ENCODE measurements at regions not wholly inside any gene's neighbourhood (a gene's known extent, or its start where the extent isn't known, plus 50 kb on each side); places are given as distances from the start of the nearest gene placed in this dataset.
"Not testable (repeated sequence)": the region's sequence is repeated elsewhere in the genome, so short reads cannot be mapped to it uniquely, and the experiment has no call there.

DNA sequence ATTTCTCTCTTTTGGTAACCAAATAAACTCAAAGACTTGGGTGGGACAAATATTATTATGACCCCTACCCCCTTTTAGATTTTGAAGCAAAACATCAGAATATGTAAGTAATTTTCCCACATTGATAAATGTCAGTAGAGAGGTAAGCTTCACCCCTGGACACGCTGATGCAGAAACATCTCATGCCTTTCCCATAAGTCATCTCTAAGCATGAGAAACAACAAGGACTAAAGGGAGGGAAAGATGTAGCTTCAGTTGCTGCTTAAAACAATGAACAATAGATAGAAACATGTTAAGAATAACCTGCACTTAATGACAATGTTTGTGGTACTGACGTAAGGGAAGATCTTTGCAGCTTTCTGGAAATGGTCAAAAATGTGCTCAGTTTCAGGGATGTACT, 56.3 kb upstream of the SLC8A3 start:
- WGBS, 3 donors: 43 to 55% (median 47%) methylated on average over 2 of the region's 2 CpGs
- TF ChIP-seq POLR2A (IDR thresholded peaks at IDR 0.05) (no peak), EP300 (IDR thresholded peaks at IDR 0.05) (no peak)

DNA sequence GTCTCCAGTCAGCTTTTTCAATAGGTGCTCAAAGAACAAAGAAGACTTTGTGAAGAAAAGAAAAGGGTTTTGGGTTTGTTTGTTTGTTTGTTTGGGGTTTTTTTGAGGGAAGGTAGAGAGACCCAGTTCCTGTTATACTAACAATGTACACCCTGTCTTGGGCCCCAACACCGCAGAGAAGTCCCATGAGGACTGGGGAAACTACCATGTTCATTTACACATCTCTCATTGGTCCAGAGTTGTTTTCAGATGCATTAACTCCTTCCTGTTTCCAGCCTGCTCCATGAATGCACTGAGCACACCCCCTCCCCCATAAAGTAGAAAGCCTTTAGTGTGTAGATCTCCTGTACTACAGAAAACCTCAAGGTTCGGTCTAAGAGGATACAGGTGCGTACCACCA, 51.1 kb upstream of the SLC8A3 start:
- WGBS, 3 donors: 48 to 53% (median 50%) methylated on average over 3 of the region's 3 CpGs
- H3K36me3 ChIP-seq: no peaks in the 10 kb centered on the region
- TF ChIP-seq POLR2A (IDR thresholded peaks at IDR 0.05) (no peak), EP300 (IDR thresholded peaks at IDR 0.05) (no peak)
- TF ChIP-seq, protein P1, sequence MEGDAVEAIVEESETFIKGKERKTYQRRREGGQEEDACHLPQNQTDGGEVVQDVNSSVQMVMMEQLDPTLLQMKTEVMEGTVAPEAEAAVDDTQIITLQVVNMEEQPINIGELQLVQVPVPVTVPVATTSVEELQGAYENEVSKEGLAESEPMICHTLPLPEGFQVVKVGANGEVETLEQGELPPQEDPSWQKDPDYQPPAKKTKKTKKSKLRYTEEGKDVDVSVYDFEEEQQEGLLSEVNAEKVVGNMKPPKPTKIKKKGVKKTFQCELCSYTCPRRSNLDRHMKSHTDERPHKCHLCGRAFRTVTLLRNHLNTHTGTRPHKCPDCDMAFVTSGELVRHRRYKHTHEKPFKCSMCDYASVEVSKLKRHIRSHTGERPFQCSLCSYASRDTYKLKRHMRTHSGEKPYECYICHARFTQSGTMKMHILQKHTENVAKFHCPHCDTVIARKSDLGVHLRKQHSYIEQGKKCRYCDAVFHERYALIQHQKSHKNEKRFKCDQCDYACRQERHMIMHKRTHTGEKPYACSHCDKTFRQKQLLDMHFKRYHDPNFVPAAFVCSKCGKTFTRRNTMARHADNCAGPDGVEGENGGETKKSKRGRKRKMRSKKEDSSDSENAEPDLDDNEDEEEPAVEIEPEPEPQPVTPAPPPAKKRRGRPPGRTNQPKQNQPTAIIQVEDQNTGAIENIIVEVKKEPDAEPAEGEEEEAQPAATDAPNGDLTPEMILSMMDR (IDR thresholded peaks at IDR 0.05): no peak

More for the DNA sequence above, 56.3 kb upstream of the SLC8A3 start:
- no peaks in the 10 kb centered on the region for H3K9me3 ChIP-seq
- no peak overlapping the region for H3K27ac ChIP-seq
- H3K27me3 ChIP-seq: peaks cover 2% of the 10 kb centered on the region
- intact Hi-C loops (cut with DNase I): no loop called here
- H3K4me1 ChIP-seq (ENCODE audit: insufficient read depth): no peaks in the 10 kb centered on the region
- no peak for DNase-seq
- no peak overlapping the region for H3K4me3 ChIP-seq
- H3K36me3 ChIP-seq: no peaks in the 10 kb centered on the region

DNA sequence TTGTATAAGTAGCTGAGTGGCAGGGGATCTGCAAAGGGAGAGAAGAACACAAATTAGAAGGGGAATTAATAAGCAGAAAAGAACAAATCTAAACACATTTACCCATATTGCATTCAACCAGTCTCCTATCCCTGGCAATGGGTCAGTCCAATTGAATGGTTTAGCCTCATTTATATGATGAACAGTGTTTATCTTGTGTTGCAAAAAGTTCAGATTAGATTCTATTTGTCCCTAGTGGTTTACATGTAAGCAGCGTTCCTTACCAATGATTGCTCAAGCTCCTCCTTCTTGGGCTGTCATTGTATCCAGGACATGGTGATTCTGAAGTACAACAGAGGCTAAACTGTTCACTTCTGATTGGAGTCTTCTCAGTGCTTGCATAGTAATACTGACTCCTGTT, 49.9 kb upstream of the SLC8A3 start:
- H3K36me3 ChIP-seq; intact Hi-C loops (cut with DNase I): not testable (repeated sequence)
- 49 to 69% (median 50%) methylated on average over 1 of the region's 1 CpG for WGBS, 3 donors

More for the DNA sequence above, 51.1 kb upstream of the SLC8A3 start:
- H3K27ac ChIP-seq: no peak overlapping the region
- H3K9me3 ChIP-seq: no peaks in the 10 kb centered on the region
- intact Hi-C loops (cut with DNase I): no loop called here
- H3K4me3 ChIP-seq: no peak overlapping the region
- no peaks in the 10 kb centered on the region for H3K27me3 ChIP-seq
- no peak for DNase-seq
- H3K4me1 ChIP-seq (ENCODE audit: insufficient read depth): no peaks in the 10 kb centered on the region

More for the DNA sequence above, 49.9 kb upstream of the SLC8A3 start:
- not testable (repeated sequence) for H3K9me3 ChIP-seq; H3K27ac ChIP-seq; H3K4me1 ChIP-seq (ENCODE audit: insufficient read depth); H3K27me3 ChIP-seq; H3K4me3 ChIP-seq; DNase-seq

Data from ovary (tissue), 7 donors.